ENCODE measurements at regions not wholly inside any gene's neighbourhood (a gene's known extent, or its start where the extent isn't known, plus 50 kb on each side); places are given as distances from the start of the nearest gene placed in this dataset.
"Not testable (repeated sequence)": the region's sequence is repeated elsewhere in the genome, so short reads cannot be mapped to it uniquely, and the experiment has no call there.

- CTCF ChIA-PET (ENCODE audit: partially characterized antibody); intact Hi-C loops (cut with micrococcal nuclease): not testable (repeated sequence)
Measured at GRCh38 chr7:68082961-68083657, 1086.5 kb downstream of the TYW1 start.

GRCh38 chr7:68087401-68087800, 1090.8 kb downstream of the TYW1 start:
- intact Hi-C loops (cut with micrococcal nuclease), result no loop called here
- POLR2A ChIA-PET (ENCODE audit: partially characterized antibody), result no interaction called here

More at GRCh38 chr7:68082961-68083657, 1086.5 kb downstream of the TYW1 start:
- H3K27me3 ChIP-seq (ENCODE audit: insufficient read depth, low read length); H3K4me3 ChIP-seq (ENCODE audit: low read length in 2 of 2); H3K27ac Mint-ChIP-seq; POLR2A ChIA-PET (ENCODE audit: partially characterized antibody); H3K27me3 Mint-ChIP-seq; H3K36me3 Mint-ChIP-seq; H3K9me3 ChIP-seq (ENCODE audit: control insufficient read depth in 1 of 2, low read length in 2 of 2); H3K4me1 ChIP-seq (ENCODE audit: insufficient read depth, low read length); H3K4me1 Mint-ChIP-seq; H3K36me3 ChIP-seq (ENCODE audit: insufficient read depth, low read length); H3K27ac ChIP-seq (ENCODE audit: low read depth, low read length); DNase-seq; H3K4me3 Mint-ChIP-seq: not testable (repeated sequence)
- peaks cover 0 to 38% (median 27%) of the 10 kb centered on the region in 8 donors for H3K9me3 Mint-ChIP-seq

GRCh38 chr7:68088879-68089278, 1092.2 kb downstream of the TYW1 start:
- POLR2A ChIA-PET (ENCODE audit: partially characterized antibody), result no interaction called here
- Histone ChIP-seq H3K27me3 (ENCODE audit: insufficient read depth, low read length) (no peaks in the 10 kb centered on the region), H3K4me1 (ENCODE audit: insufficient read depth, low read length) (no peaks in the 10 kb centered on the region), H3K9me3 (ENCODE audit: control insufficient read depth in 1 of 2, low read length in 2 of 2) (no peaks in the 10 kb centered on the region), H3K27ac (ENCODE audit: low read depth, low read length) (no peak overlapping the region), H3K36me3 (ENCODE audit: insufficient read depth, low read length) (no peaks in the 10 kb centered on the region), H3K4me3 (ENCODE audit: low read length in 2 of 2) (no peak overlapping the region)
- no peak for DNase-seq
- CTCF ChIA-PET (ENCODE audit: partially characterized antibody), result no interaction called here
- H3K27ac Mint-ChIP-seq, result no peak overlapping the region
- intact Hi-C loops (cut with micrococcal nuclease), result no loop called here
- H3K4me3 Mint-ChIP-seq, result no peak overlapping the region
- no peaks in the 10 kb centered on the region for H3K36me3 Mint-ChIP-seq
- no peaks in the 10 kb centered on the region for H3K4me1 Mint-ChIP-seq
- H3K27me3 Mint-ChIP-seq, result no peaks in the 10 kb centered on the region
- H3K9me3 Mint-ChIP-seq, result peaks cover 2 to 36% (median 25%) of the 10 kb centered on the region in 8 donors

More at GRCh38 chr7:68087401-68087800, 1090.8 kb downstream of the TYW1 start:
- H3K27me3 Mint-ChIP-seq, result no peaks in the 10 kb centered on the region
- Histone ChIP-seq H3K27me3 (ENCODE audit: insufficient read depth, low read length) (no peaks in the 10 kb centered on the region), H3K4me3 (ENCODE audit: low read length in 2 of 2) (no peak overlapping the region), H3K4me1 (ENCODE audit: insufficient read depth, low read length) (no peaks in the 10 kb centered on the region), H3K36me3 (ENCODE audit: insufficient read depth, low read length) (no peaks in the 10 kb centered on the region), H3K9me3 (ENCODE audit: control insufficient read depth in 1 of 2, low read length in 2 of 2) (no peaks in the 10 kb centered on the region), H3K27ac (ENCODE audit: low read depth, low read length) (no peak overlapping the region)
- H3K4me3 Mint-ChIP-seq, result no peak overlapping the region
- H3K36me3 Mint-ChIP-seq, result no peaks in the 10 kb centered on the region
- CTCF ChIA-PET (ENCODE audit: partially characterized antibody), result no interaction called here
- no peak overlapping the region for H3K27ac Mint-ChIP-seq
- DNase-seq, result no peak
- no peaks in the 10 kb centered on the region for H3K4me1 Mint-ChIP-seq
- H3K9me3 Mint-ChIP-seq, result peaks cover 0 to 32% (median 19%) of the 10 kb centered on the region in 8 donors

GRCh38 chr7:68090256-68090655, 1093.6 kb downstream of the TYW1 start:
- not testable (repeated sequence) for H3K27ac Mint-ChIP-seq, H3K27me3 Mint-ChIP-seq
- peaks cover 2 to 35% (median 22%) of the 10 kb centered on the region in 8 donors for H3K9me3 Mint-ChIP-seq

GRCh38 chr7:68103319-68103718, 1106.7 kb downstream of the TYW1 start:
- Mint-ChIP-seq H3K4me3 (no peak overlapping the region), H3K36me3 (no peaks in the 10 kb centered on the region), H3K9me3 (peaks cover 0 to 12% (median 6%) of the 10 kb centered on the region in 8 donors), H3K27me3 (no peaks in the 10 kb centered on the region), H3K4me1 (no peaks in the 10 kb centered on the region), H3K27ac (no peak overlapping the region)
- ChIA-PET POLR2A (ENCODE audit: partially characterized antibody) (no interaction called here), CTCF (ENCODE audit: partially characterized antibody) (no interaction called here)
- intact Hi-C loops (cut with micrococcal nuclease), result no loop called here
- H3K27ac ChIP-seq (ENCODE audit: low read depth, low read length), result no peak overlapping the region
- H3K36me3 ChIP-seq (ENCODE audit: insufficient read depth, low read length), result no peaks in the 10 kb centered on the region
- H3K4me1 ChIP-seq (ENCODE audit: insufficient read depth, low read length), result no peaks in the 10 kb centered on the region
- no peaks in the 10 kb centered on the region for H3K9me3 ChIP-seq (ENCODE audit: control insufficient read depth in 1 of 2, low read length in 2 of 2)
- no peaks in the 10 kb centered on the region for H3K27me3 ChIP-seq (ENCODE audit: insufficient read depth, low read length)
- no peak for DNase-seq
- H3K4me3 ChIP-seq (ENCODE audit: low read length in 2 of 2), result no peak overlapping the region

More at GRCh38 chr7:68090256-68090655, 1093.6 kb downstream of the TYW1 start:
- H3K36me3 Mint-ChIP-seq; H3K4me3 Mint-ChIP-seq; CTCF ChIA-PET (ENCODE audit: partially characterized antibody); H3K9me3 ChIP-seq (ENCODE audit: control insufficient read depth in 1 of 2, low read length in 2 of 2); POLR2A ChIA-PET (ENCODE audit: partially characterized antibody); H3K4me1 ChIP-seq (ENCODE audit: insufficient read depth, low read length); H3K4me1 Mint-ChIP-seq; intact Hi-C loops (cut with micrococcal nuclease); H3K36me3 ChIP-seq (ENCODE audit: insufficient read depth, low read length); DNase-seq; H3K4me3 ChIP-seq (ENCODE audit: low read length in 2 of 2); H3K27me3 ChIP-seq (ENCODE audit: insufficient read depth, low read length); H3K27ac ChIP-seq (ENCODE audit: low read depth, low read length): not testable (repeated sequence)

GRCh38 chr7:68107261-68107660, 1110.6 kb downstream of the TYW1 start:
- no peak overlapping the region for H3K27ac ChIP-seq (ENCODE audit: low read depth, low read length)
- H3K9me3 ChIP-seq (ENCODE audit: control insufficient read depth in 1 of 2, low read length in 2 of 2), result peaks cover 0 to 4% of the 10 kb centered on the region in 2 donors
- CTCF ChIA-PET (ENCODE audit: partially characterized antibody), result no interaction called here

GRCh38 chr7:68107968-68108367, 1111.3 kb downstream of the TYW1 start:
- Mint-ChIP-seq H3K4me1 (no peaks in the 10 kb centered on the region), H3K27ac (peak overlapping the region in 1 of 7 donors; percentile 9), H3K36me3 (no peaks in the 10 kb centered on the region), H3K9me3 (peaks cover 0 to 23% (median 7%) of the 10 kb centered on the region in 8 donors), H3K27me3 (no peaks in the 10 kb centered on the region), H3K4me3 (no peak overlapping the region)
- Histone ChIP-seq H3K4me3 (ENCODE audit: low read length in 2 of 2) (no peak overlapping the region), H3K27me3 (ENCODE audit: insufficient read depth, low read length) (no peaks in the 10 kb centered on the region), H3K9me3 (ENCODE audit: control insufficient read depth in 1 of 2, low read length in 2 of 2) (peaks cover 0 to 4% of the 10 kb centered on the region in 2 donors), H3K4me1 (ENCODE audit: insufficient read depth, low read length) (no peaks in the 10 kb centered on the region), H3K27ac (ENCODE audit: low read depth, low read length) (no peak overlapping the region), H3K36me3 (ENCODE audit: insufficient read depth, low read length) (no peaks in the 10 kb centered on the region)
- POLR2A ChIA-PET (ENCODE audit: partially characterized antibody), result no interaction called here
- DNase-seq, result no peak
- CTCF ChIA-PET (ENCODE audit: partially characterized antibody), result no interaction called here
- intact Hi-C loops (cut with micrococcal nuclease), result no loop called here

More at GRCh38 chr7:68107261-68107660, 1110.6 kb downstream of the TYW1 start:
- intact Hi-C loops (cut with micrococcal nuclease), result no loop called here
- Histone ChIP-seq H3K36me3 (ENCODE audit: insufficient read depth, low read length) (no peaks in the 10 kb centered on the region), H3K27me3 (ENCODE audit: insufficient read depth, low read length) (no peaks in the 10 kb centered on the region), H3K4me1 (ENCODE audit: insufficient read depth, low read length) (no peaks in the 10 kb centered on the region), H3K4me3 (ENCODE audit: low read length in 2 of 2) (no peak overlapping the region)
- Mint-ChIP-seq H3K27me3 (no peaks in the 10 kb centered on the region), H3K27ac (no peak overlapping the region), H3K4me3 (no peak overlapping the region), H3K36me3 (no peaks in the 10 kb centered on the region), H3K4me1 (no peaks in the 10 kb centered on the region), H3K9me3 (peaks cover 0 to 22% (median 8%) of the 10 kb centered on the region in 8 donors)
- no peak for DNase-seq
- POLR2A ChIA-PET (ENCODE audit: partially characterized antibody), result no interaction called here
